ENCODE measurements at regions not wholly inside any gene's neighbourhood (a gene's known extent, or its start where the extent isn't known, plus 50 kb on each side); places are given as distances from the start of the nearest gene placed in this dataset.

- TF ChIP-seq CTCF (IDR thresholded peaks at IDR 0.05), result no peak
- no peak for TF ChIP-seq REST (IDR thresholded peaks at IDR 0.05; ENCODE audit: insufficient read depth in 1 of 2, low read depth in 2 of 2, low read length in 1 of 2)
- no peak for TF ChIP-seq TCF7L2 (IDR thresholded peaks at IDR 0.05; ENCODE audit: low read depth, low read length)
These were observed 711.5 kb upstream of the KLHL29 start for GRCh38 chr2:22673529-22673928.

Measured in Panc1 (cell line).